Natural killer cell (primary cell): ENCODE measurements at regions not wholly inside any gene's neighbourhood (a gene's known extent, or its start where the extent isn't known, plus 50 kb on each side); places are given as distances from the start of the nearest gene placed in this dataset.

Experiments
- ATAC-seq, 3 donors: fragments of 150-1000 bp in 2 of 3; fragments of 200-7000 bp in 1 of 3; cut with Tn5 transposase; 1 replicate in 1 of 3; 2 replicates in 2 of 3; pipeline ENCODE4 v1.10.0; 2021; ENCODE audit warnings: mild to moderate bottlenecking in 2 of 3, moderate library complexity in 2 of 3
- DNase-seq, 2 donors: peaks; one replicate each; pipeline versions ENCODE4 v3.0.0 to v3.0.0-alpha.2; 2013 to 2021; ENCODE audit warnings: mixed read lengths in 1 of 2
- H3K27ac ChIP-seq: one replicate; pipeline ENCODE4 v1.5.1; 2013; ENCODE audit warnings: mild to moderate bottlenecking, low read length
- H3K27me3 ChIP-seq: one replicate; pipeline ENCODE4 v1.6.1; 2013; ENCODE audit warnings: low read length; ENCODE audit not compliant: control insufficient read depth, insufficient read depth
- H3K36me3 ChIP-seq: one replicate; pipeline ENCODE4 v1.6.1; 2013; ENCODE audit warnings: low read length; ENCODE audit not compliant: control insufficient read depth, insufficient read depth
- H3K4me1 ChIP-seq: one replicate; pipeline ENCODE4 v1.6.1; 2013; ENCODE audit warnings: low read length; ENCODE audit not compliant: control insufficient read depth, insufficient read depth
- H3K4me3 ChIP-seq: one replicate; pipeline ENCODE4 v1.5.1; 2013; ENCODE audit warnings: low read length
- H3K9me3 ChIP-seq: one replicate; pipeline ENCODE4 v1.6.1; 2013; ENCODE audit warnings: low read length; ENCODE audit not compliant: control insufficient read depth, insufficient read depth
- H3K27ac Mint-ChIP-seq, 2 donors: one replicate each; pipeline ENCODE4 v1.8.0; 2022; ENCODE audit warnings: mild to moderate bottlenecking in 2 of 2, mixed read lengths in 2 of 2, moderate library complexity in 1 of 2
- H3K27me3 Mint-ChIP-seq, 2 donors: one replicate each; pipeline ENCODE4 v1.8.0; 2022; ENCODE audit warnings: low read depth in 2 of 2, mixed read lengths in 2 of 2
- H3K36me3 Mint-ChIP-seq: one replicate; pipeline ENCODE4 v1.8.0; 2022; ENCODE audit warnings: mixed read lengths
- H3K4me1 Mint-ChIP-seq, 2 donors: one replicate each; pipeline ENCODE4 v1.8.0; 2022; ENCODE audit warnings: mixed read lengths in 2 of 2
- H3K4me3 Mint-ChIP-seq: one replicate; pipeline ENCODE4 v1.8.0; 2022; ENCODE audit warnings: mild to moderate bottlenecking, moderate library complexity, mixed read lengths
- H3K9me3 Mint-ChIP-seq, 2 donors: one replicate each; pipeline ENCODE4 v1.8.0; 2022; ENCODE audit warnings: mixed read lengths in 2 of 2
- CTCF ChIP-seq: fragments of 200-600 bp; IDR thresholded peaks from one replicate; pipeline ENCODE4 v1.8.0; 2022; ENCODE audit warnings: antibody characterized with exemption
- WGBS: methylation state at CpG from one replicate; pipeline ENCODE4 v1.1.7; 2013; ENCODE audit warnings: missing lambda C conversion rate; ENCODE audit not compliant: insufficient coverage; 5-methylcytosine and 5-hydroxymethylcytosine counted together
- intact Hi-C: fragments of 100-400 bp; cut with micrococcal nuclease; formaldehyde crosslinking; loops from one replicate; pipeline ENCODE4 v1.14.2; 2022

- Histone ChIP-seq H3K36me3 (no peaks in the 10 kb centered on the region), H3K9me3 (no peaks in the 10 kb centered on the region), H3K27ac (no peak overlapping the region), H3K4me3 (no peak overlapping the region), H3K4me1 (peaks cover 11% of the 10 kb centered on the region), H3K27me3 (no peaks in the 10 kb centered on the region)
- Mint-ChIP-seq H3K9me3 (no peaks in the 10 kb centered on the region), H3K27ac (no peak overlapping the region), H3K4me3 (no peak overlapping the region), H3K27me3 (peaks cover 5 to 10% of the 10 kb centered on the region in 2 donors), H3K36me3 (no peaks in the 10 kb centered on the region), H3K4me1 (peaks cover 10 to 14% of the 10 kb centered on the region in 2 donors)
- TF ChIP-seq CTCF = no peak
- 100% methylated on average over 1 of the region's 1 CpG for WGBS
- intact Hi-C loops = no loop called here
- ATAC-seq (no peak), DNase-seq (no peak)
Measured at GRCh38 chr11:8811571-8811970, 99.4 kb upstream of the AKIP1 start.

- WGBS = 76% methylated on average over 3 of the region's 3 CpGs
- no peak for DNase-seq
- TF ChIP-seq CTCF = no peak
- Mint-ChIP-seq H3K27ac (no peak overlapping the region), H3K36me3 (no peaks in the 10 kb centered on the region), H3K4me3 (no peak overlapping the region), H3K27me3 (peaks cover 5 to 10% of the 10 kb centered on the region in 2 donors), H3K4me1 (peaks cover 9 to 10% of the 10 kb centered on the region in 2 donors), H3K9me3 (no peaks in the 10 kb centered on the region)
- Histone ChIP-seq H3K27ac (no peak overlapping the region), H3K4me3 (no peak overlapping the region), H3K9me3 (no peaks in the 10 kb centered on the region), H3K27me3 (no peaks in the 10 kb centered on the region), H3K4me1 (peaks cover 11% of the 10 kb centered on the region), H3K36me3 (no peaks in the 10 kb centered on the region)
- intact Hi-C loops = no loop called here
- ATAC-seq = no peak
Measured at GRCh38 chr11:8812438-8812837, 98.6 kb upstream of the AKIP1 start.

GRCh38 chr11:8813658-8814057 lies 97.3 kb upstream of the AKIP1 start:
- Mint-ChIP-seq H3K9me3 (no peaks in the 10 kb centered on the region), H3K27ac (no peak overlapping the region), H3K4me3 (no peak overlapping the region), H3K4me1 (peaks cover 9 to 10% of the 10 kb centered on the region in 2 donors), H3K27me3 (peaks cover 5 to 10% of the 10 kb centered on the region in 2 donors), H3K36me3 (no peaks in the 10 kb centered on the region)
- no peaks in the 10 kb centered on the region for H3K36me3 ChIP-seq
- TF ChIP-seq CTCF = peak; percentile 66
- intact Hi-C loops = loop anchor here (1.0 kb wide), 1 partner anchor 131 kb away; the partner anchor contains the start of genes RPL27A and TRIM66
- H3K4me1 ChIP-seq = peaks cover 11% of the 10 kb centered on the region
- H3K27ac ChIP-seq = peak overlapping the region; percentile 13
- ATAC-seq = peak; percentile 58 to 80 (median 77)
- DNase-seq = peak; percentile 37 to 47
- WGBS = no CpG with 5 or more reads among the region's 1 CpG
- no peak overlapping the region for H3K4me3 ChIP-seq
- no peaks in the 10 kb centered on the region for H3K9me3 ChIP-seq
- no peaks in the 10 kb centered on the region for H3K27me3 ChIP-seq

- no peaks in the 10 kb centered on the region for H3K36me3 Mint-ChIP-seq
- no peak overlapping the region for H3K27ac ChIP-seq
- intact Hi-C loops = no loop called here
- DNase-seq = no peak
- peaks cover 9 to 10% of the 10 kb centered on the region in 2 donors for H3K4me1 Mint-ChIP-seq
- H3K4me1 ChIP-seq = peaks cover 11% of the 10 kb centered on the region
- peak in 2 of 3 donors; percentile 32 to 45 for ATAC-seq
- H3K36me3 ChIP-seq = no peaks in the 10 kb centered on the region
- no peak overlapping the region for H3K27ac Mint-ChIP-seq
- H3K27me3 ChIP-seq = no peaks in the 10 kb centered on the region
- TF ChIP-seq CTCF = no peak
- H3K4me3 ChIP-seq = no peak overlapping the region
- H3K4me3 Mint-ChIP-seq = no peak overlapping the region
- 51% methylated on average over 4 of the region's 4 CpGs for WGBS
- H3K27me3 Mint-ChIP-seq = peaks cover 5 to 10% of the 10 kb centered on the region in 2 donors
- no peaks in the 10 kb centered on the region for H3K9me3 Mint-ChIP-seq
- no peaks in the 10 kb centered on the region for H3K9me3 ChIP-seq
Measured at GRCh38 chr11:8814209-8814922, 96.6 kb upstream of the AKIP1 start.
